IPS-20b (cell line): ENCODE measurements at regions not wholly inside any gene's neighbourhood (a gene's known extent, or its start where the extent isn't known, plus 50 kb on each side); places are given as distances from the start of the nearest gene placed in this dataset.
"Not testable (repeated sequence)": the region's sequence is repeated elsewhere in the genome, so short reads cannot be mapped to it uniquely, and the experiment has no call there.

Source experiments
- H3K27ac ChIP-seq: one replicate; pipeline ENCODE4 v1.5.1; 2013; ENCODE audit warnings: low read length
- H3K27me3 ChIP-seq: 2 replicates; pipeline ENCODE4 v1.6.1; 2013; ENCODE audit warnings: mild to moderate bottlenecking, low read length, inconsistent platforms; ENCODE audit not compliant: insufficient read depth
- H3K36me3 ChIP-seq: 2 replicates; pipeline ENCODE4 v1.6.1; 2013; ENCODE audit warnings: low read depth, mild to moderate bottlenecking, inconsistent platforms, low read length, moderate library complexity; ENCODE audit not compliant: insufficient read depth
- H3K4me1 ChIP-seq: 2 replicates; pipeline ENCODE4 v1.6.1; 2013; ENCODE audit warnings: mild to moderate bottlenecking, control low read depth, inconsistent platforms, low read length, moderate library complexity; ENCODE audit not compliant: insufficient read depth
- H3K4me3 ChIP-seq: 2 replicates; pipeline ENCODE4 v1.5.1; 2013; ENCODE audit warnings: mild to moderate bottlenecking, low read length, inconsistent platforms
- H3K9ac ChIP-seq: 2 replicates; pipeline ENCODE4 v1.6.1; 2013; ENCODE audit warnings: low read depth, mild to moderate bottlenecking, inconsistent platforms, low read length, moderate library complexity
- H3K9me3 ChIP-seq: 2 replicates; pipeline ENCODE4 v1.6.1; 2013; ENCODE audit warnings: mild to moderate bottlenecking, low read depth, low read length, inconsistent platforms; ENCODE audit not compliant: insufficient read depth

DNA sequence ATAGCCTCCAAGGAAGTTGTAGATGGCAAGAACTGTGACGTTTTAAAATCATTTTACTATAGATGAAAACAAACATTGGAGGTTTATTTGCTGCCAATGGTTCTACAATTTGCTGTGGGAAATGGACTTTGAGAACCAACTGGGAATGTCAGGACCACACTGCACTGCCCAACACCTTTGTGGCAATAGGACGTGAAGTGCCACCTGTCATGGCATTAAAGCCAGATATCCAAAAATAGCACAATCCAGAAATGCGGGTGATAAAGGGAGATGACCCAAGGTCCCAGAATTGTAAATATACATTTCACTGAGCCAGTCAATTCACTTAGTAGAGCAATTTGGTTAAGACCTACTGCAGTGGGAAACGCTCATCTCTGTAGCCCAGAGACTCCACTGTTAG, 116.4 kb downstream of the MPP7 start:
- Histone ChIP-seq H3K27me3 (no peaks in the 10 kb centered on the region), H3K4me3 (no peak overlapping the region), H3K36me3 (no peaks in the 10 kb centered on the region), H3K9ac (no peak overlapping the region), H3K27ac (no peak overlapping the region), H3K9me3 (no peaks in the 10 kb centered on the region), H3K4me1 (no peaks in the 10 kb centered on the region)

GRCh38 chr10:28184810-28185209, 118.1 kb downstream of the MPP7 start:
- Histone ChIP-seq H3K4me1 (no peaks in the 10 kb centered on the region), H3K4me3 (no peak overlapping the region), H3K27me3 (no peaks in the 10 kb centered on the region), H3K9ac (no peak overlapping the region), H3K36me3 (no peaks in the 10 kb centered on the region), H3K27ac (no peak overlapping the region), H3K9me3 (no peaks in the 10 kb centered on the region)

DNA sequence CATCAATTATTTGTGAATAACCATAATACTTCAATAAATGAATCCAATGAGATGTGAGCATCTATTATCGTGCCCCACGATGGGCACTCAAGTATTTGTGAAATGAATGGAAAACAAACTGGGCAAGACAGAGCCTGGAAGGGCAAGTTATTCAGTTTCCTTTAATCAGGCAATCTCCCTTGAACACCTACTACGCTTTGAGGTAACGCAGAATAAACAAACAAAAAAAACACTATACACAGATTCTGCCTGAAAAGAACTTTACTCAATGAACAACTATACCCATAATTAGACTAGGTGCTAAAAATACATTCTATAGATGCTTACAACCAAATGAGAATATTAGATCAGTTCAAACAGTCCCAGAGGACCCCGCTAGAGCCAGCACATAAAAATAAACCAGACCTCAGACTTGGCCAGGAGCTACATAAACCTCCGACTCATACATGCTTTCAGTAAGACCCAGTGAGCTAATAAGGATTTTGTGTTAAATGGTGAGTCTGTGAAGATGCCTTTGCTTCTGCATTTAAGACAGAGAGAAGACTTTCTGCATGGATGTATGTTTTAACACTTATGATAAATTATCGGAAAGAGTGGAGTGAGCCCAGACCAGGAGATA, 121.3 kb downstream of the MPP7 start:
- no peaks in the 10 kb centered on the region for H3K4me1 ChIP-seq
- no peaks in the 10 kb centered on the region for H3K36me3 ChIP-seq
- H3K9me3 ChIP-seq, result no peaks in the 10 kb centered on the region
- no peak overlapping the region for H3K27ac ChIP-seq
- H3K4me3 ChIP-seq, result no peak overlapping the region
- no peak overlapping the region for H3K9ac ChIP-seq
- H3K27me3 ChIP-seq, result no peaks in the 10 kb centered on the region

- Histone ChIP-seq H3K27me3 (no peaks in the 10 kb centered on the region), H3K27ac (no peak overlapping the region), H3K9ac (no peak overlapping the region), H3K9me3 (no peaks in the 10 kb centered on the region), H3K36me3 (no peaks in the 10 kb centered on the region), H3K4me1 (no peaks in the 10 kb centered on the region), H3K4me3 (no peak overlapping the region)
Measured at GRCh38 chr10:28180654-28181053, 122.2 kb downstream of the MPP7 start.

DNA sequence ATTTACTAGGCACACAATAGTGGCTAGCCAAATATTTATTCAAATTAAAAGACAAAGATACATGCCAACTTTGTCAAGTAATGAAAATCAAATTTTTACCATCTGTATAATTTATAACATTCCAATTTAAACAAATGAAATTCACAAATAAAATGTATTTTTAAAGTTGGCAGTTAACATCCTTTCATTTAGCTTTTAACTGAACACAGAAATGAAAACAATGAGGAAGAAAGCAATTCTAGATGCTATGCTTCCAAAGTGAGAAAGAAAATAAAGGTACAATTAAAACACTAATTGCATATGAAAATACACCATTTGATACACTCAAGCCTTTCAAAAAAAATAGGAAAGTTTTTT, 123.1 kb downstream of the MPP7 start:
- H3K4me3 ChIP-seq, result no peak overlapping the region
- H3K27ac ChIP-seq, result no peak overlapping the region
- H3K4me1 ChIP-seq, result no peaks in the 10 kb centered on the region
- H3K36me3 ChIP-seq, result no peaks in the 10 kb centered on the region
- H3K27me3 ChIP-seq, result no peaks in the 10 kb centered on the region
- no peak overlapping the region for H3K9ac ChIP-seq
- no peaks in the 10 kb centered on the region for H3K9me3 ChIP-seq

- Histone ChIP-seq H3K9me3 (no peaks in the 10 kb centered on the region), H3K4me1 (no peaks in the 10 kb centered on the region), H3K27me3 (no peaks in the 10 kb centered on the region), H3K36me3 (no peaks in the 10 kb centered on the region), H3K27ac (no peak overlapping the region), H3K4me3 (no peak overlapping the region), H3K9ac (no peak overlapping the region)
Measured at GRCh38 chr10:28179006-28179742, 123.7 kb downstream of the MPP7 start.

- no peak overlapping the region for H3K9ac ChIP-seq
- H3K27ac ChIP-seq, result no peak overlapping the region
- H3K4me3 ChIP-seq, result no peak overlapping the region
- no peaks in the 10 kb centered on the region for H3K4me1 ChIP-seq
- no peaks in the 10 kb centered on the region for H3K9me3 ChIP-seq
- no peaks in the 10 kb centered on the region for H3K36me3 ChIP-seq
- H3K27me3 ChIP-seq, result no peaks in the 10 kb centered on the region
Measured at GRCh38 chr10:28177944-28178637, 124.8 kb downstream of the MPP7 start.

- not testable (repeated sequence) for H3K27me3 ChIP-seq, H3K9me3 ChIP-seq, H3K4me3 ChIP-seq, H3K9ac ChIP-seq, H3K36me3 ChIP-seq, H3K27ac ChIP-seq, H3K4me1 ChIP-seq
Measured at GRCh38 chr10:28176498-28176897, 126.4 kb downstream of the MPP7 start.

DNA sequence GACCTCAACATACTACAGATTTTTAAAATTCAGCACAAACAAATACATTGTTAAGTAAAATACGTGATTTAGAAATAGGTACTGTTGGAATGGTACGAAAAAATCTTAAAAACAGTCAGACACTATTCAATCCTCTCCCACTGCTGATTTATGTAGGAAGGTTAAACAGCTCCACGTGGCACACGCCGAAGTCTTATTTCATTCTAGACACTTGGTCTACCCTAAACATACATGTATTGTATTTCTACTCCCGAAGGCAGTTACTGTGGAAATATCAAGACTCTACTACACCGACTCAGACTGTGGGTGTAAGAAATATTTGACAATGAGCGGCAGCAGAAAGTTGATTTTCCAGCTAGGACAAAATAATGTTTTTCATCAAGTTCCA, 130.6 kb downstream of the MPP7 start:
- H3K27me3 ChIP-seq, result no peaks in the 10 kb centered on the region
- no peak overlapping the region for H3K4me3 ChIP-seq
- no peaks in the 10 kb centered on the region for H3K36me3 ChIP-seq
- no peaks in the 10 kb centered on the region for H3K4me1 ChIP-seq
- H3K9ac ChIP-seq, result no peak overlapping the region
- H3K27ac ChIP-seq, result no peak overlapping the region
- no peaks in the 10 kb centered on the region for H3K9me3 ChIP-seq

- Histone ChIP-seq H3K36me3 (no peaks in the 10 kb centered on the region), H3K4me1 (no peaks in the 10 kb centered on the region), H3K9me3 (no peaks in the 10 kb centered on the region), H3K9ac (no peak overlapping the region), H3K27me3 (no peaks in the 10 kb centered on the region), H3K4me3 (no peak overlapping the region), H3K27ac (no peak overlapping the region)
Measured at GRCh38 chr10:28171468-28172222, 131.2 kb downstream of the MPP7 start.

GRCh38 chr10:28169525-28169924, 133.3 kb downstream of the MPP7 start:
- no peaks in the 10 kb centered on the region for H3K27me3 ChIP-seq
- H3K4me1 ChIP-seq, result no peaks in the 10 kb centered on the region
- no peaks in the 10 kb centered on the region for H3K36me3 ChIP-seq
- no peak overlapping the region for H3K4me3 ChIP-seq
- no peaks in the 10 kb centered on the region for H3K9me3 ChIP-seq
- no peak overlapping the region for H3K27ac ChIP-seq
- no peak overlapping the region for H3K9ac ChIP-seq
